ENCODE measurements at regions not wholly inside any gene's neighbourhood (a gene's known extent, or its start where the extent isn't known, plus 50 kb on each side); places are given as distances from the start of the nearest gene placed in this dataset.

GRCh38 chr3:117875887-117876286, 1158.8 kb downstream of the IGSF11 start:
- H3K36me3 ChIP-seq: no peaks in the 10 kb centered on the region
- TF ChIP-seq CTCF (IDR thresholded peaks at IDR 0.05; ENCODE audit: low read depth, low read length): no peak
- H3K27ac ChIP-seq: no peak overlapping the region
- no peak for DNase-seq (ENCODE audit: low read depth in 1 of 2, low spot score in 1 of 2)
- no peaks in the 10 kb centered on the region for H3K9me3 ChIP-seq (ENCODE audit: low read depth)
- no peak overlapping the region for H3K4me3 ChIP-seq
- H3K4me1 ChIP-seq (ENCODE audit: low read depth): no peaks in the 10 kb centered on the region
- no peaks in the 10 kb centered on the region for H3K27me3 ChIP-seq

- H3K4me1 ChIP-seq (ENCODE audit: low read depth): no peaks in the 10 kb centered on the region
- H3K9me3 ChIP-seq (ENCODE audit: low read depth): no peaks in the 10 kb centered on the region
- H3K36me3 ChIP-seq: no peaks in the 10 kb centered on the region
- H3K27ac ChIP-seq: no peak overlapping the region
- no peaks in the 10 kb centered on the region for H3K27me3 ChIP-seq
- H3K4me3 ChIP-seq: no peak overlapping the region
- no peak for DNase-seq (ENCODE audit: low read depth in 1 of 2, low spot score in 1 of 2)
- no peak for TF ChIP-seq CTCF (IDR thresholded peaks at IDR 0.05; ENCODE audit: low read depth, low read length)
Observed at GRCh38 chr3:117880638-117881037, 1154.0 kb downstream of the IGSF11 start.

- Histone ChIP-seq H3K4me1 (ENCODE audit: low read depth) (no peaks in the 10 kb centered on the region), H3K4me3 (no peak overlapping the region), H3K27me3 (no peaks in the 10 kb centered on the region), H3K36me3 (no peaks in the 10 kb centered on the region), H3K9me3 (ENCODE audit: low read depth) (no peaks in the 10 kb centered on the region), H3K27ac (no peak overlapping the region)
- DNase-seq (ENCODE audit: low read depth in 1 of 2, low spot score in 1 of 2): no peak
- no peak for TF ChIP-seq CTCF (IDR thresholded peaks at IDR 0.05; ENCODE audit: low read depth, low read length)
Observed at GRCh38 chr3:117881210-117881609, 1153.4 kb downstream of the IGSF11 start.

- Histone ChIP-seq H3K27me3 (peaks cover 5% of the 10 kb centered on the region), H3K36me3 (no peaks in the 10 kb centered on the region), H3K4me3 (no peak overlapping the region), H3K9me3 (ENCODE audit: low read depth) (no peaks in the 10 kb centered on the region), H3K27ac (no peak overlapping the region), H3K4me1 (ENCODE audit: low read depth) (no peaks in the 10 kb centered on the region)
- DNase-seq (ENCODE audit: low read depth in 1 of 2, low spot score in 1 of 2): no peak
- no peak for TF ChIP-seq CTCF (IDR thresholded peaks at IDR 0.05; ENCODE audit: low read depth, low read length)
Observed at GRCh38 chr3:117885011-117885441, 1149.6 kb downstream of the IGSF11 start.

- Histone ChIP-seq H3K4me1 (ENCODE audit: low read depth) (no peaks in the 10 kb centered on the region), H3K27ac (no peak overlapping the region), H3K9me3 (ENCODE audit: low read depth) (no peaks in the 10 kb centered on the region), H3K36me3 (no peaks in the 10 kb centered on the region), H3K4me3 (no peak overlapping the region), H3K27me3 (peaks cover 5% of the 10 kb centered on the region)
- DNase-seq (ENCODE audit: low read depth in 1 of 2, low spot score in 1 of 2): no peak
- no peak for TF ChIP-seq CTCF (IDR thresholded peaks at IDR 0.05; ENCODE audit: low read depth, low read length)
Observed at GRCh38 chr3:117886147-117886546, 1148.5 kb downstream of the IGSF11 start.

GRCh38 chr3:117887031-117887430, 1147.6 kb downstream of the IGSF11 start:
- no peak for DNase-seq (ENCODE audit: low read depth in 1 of 2, low spot score in 1 of 2)
- H3K4me3 ChIP-seq: no peak overlapping the region
- H3K4me1 ChIP-seq (ENCODE audit: low read depth): no peaks in the 10 kb centered on the region
- no peak for TF ChIP-seq CTCF (IDR thresholded peaks at IDR 0.05; ENCODE audit: low read depth, low read length)
- H3K27me3 ChIP-seq: peaks cover 5% of the 10 kb centered on the region
- no peak overlapping the region for H3K27ac ChIP-seq
- H3K9me3 ChIP-seq (ENCODE audit: low read depth): no peaks in the 10 kb centered on the region
- no peaks in the 10 kb centered on the region for H3K36me3 ChIP-seq

Data from cardiac muscle cell (in vitro differentiated cells and primary cell).